K562 (cell line): ENCODE measurements at regions not wholly inside any gene's neighbourhood (a gene's known extent, or its start where the extent isn't known, plus 50 kb on each side); places are given as distances from the start of the nearest gene placed in this dataset.

Source experiments
- ATAC-seq: fragments of 200-7000 bp; cut with Tn5 transposase; 3 replicates; pipeline ENCODE4 v1.9.1; 2020; ENCODE audit warnings: moderate library complexity
- BruUV-seq: library from RNA; stranded (reverse); fragments of 400-500 nt; replicated peaks from 2 replicates; lab custom pipeline; 2021; lab: Mats Ljungman, UMichigan
- CTCF ChIA-PET: fragments of 300-600 bp; formaldehyde crosslinking; extraction: SDS; loops from one replicate; lab custom pipeline; 2021; ENCODE audit warnings: low intra/inter-chr PET ratio; lab: Yijun Ruan, JAX
- POLR2A ChIA-PET: fragments of 300-600, 350-650 bp; sonication (Branson Sonifier 250); formaldehyde crosslinking; extraction: SDS; loops from one replicate; lab custom pipeline; 2021; ENCODE audit warnings: antibody characterized with exemption, inconsistent platforms; lab: Yijun Ruan, JAX
- DNase-seq, 4 experiments: peaks; one replicate each; pipeline versions ENCODE4 v3.0.0 to v3.0.0-alpha.2; 2011 to 2018; ENCODE audit warnings: low spot score in 3 of 4, mixed read lengths in 3 of 4; ENCODE audit errors: extremely low read depth in 1 of 4
- FAIRE-seq: peaks from 2 replicates; lab custom pipeline; 2011; peaks lifted over from hg19 to GRCh38; lab: Jason Lieb, UNC
- H2AFZ ChIP-seq: 2 replicates; pipeline ENCODE4 v1.6.0; 2011; ENCODE audit warnings: low read depth, low read length, control low read depth, inconsistent platforms
- H3K27ac ChIP-seq: fragments of 200-600 bp; 3 replicates; pipeline ENCODE4 v1.8.0; 2011; ENCODE audit warnings: low read depth, mild to moderate bottlenecking, control low read depth, inconsistent platforms, low read length, moderate library complexity, mixed read lengths; ENCODE audit errors: extremely low read depth
- H3K27me3 ChIP-seq, 2 experiments: fragments of 300-600 bp in 1 of 2; 2 replicates in 1 of 2; 3 replicates in 1 of 2; pipeline versions ENCODE4 v1.6.0 to v1.8.0; 2011; ENCODE audit warnings: inconsistent platforms in 2 of 2, low read length in 2 of 2, mild to moderate bottlenecking in 1 of 2, mixed read lengths in 1 of 2, moderate library complexity in 1 of 2; ENCODE audit not compliant: control insufficient read depth in 2 of 2, insufficient read depth in 2 of 2
- H3K36me3 ChIP-seq: fragments of 300-600 bp; 3 replicates; pipeline ENCODE4 v1.8.0; 2011; ENCODE audit warnings: mild to moderate bottlenecking, low read length, inconsistent platforms; ENCODE audit not compliant: control insufficient read depth, insufficient read depth
- H3K4me1 ChIP-seq, 2 experiments: fragments of 200-600 bp in 1 of 2; replicated peaks in 1 of 2; 2 replicates in 1 of 2; 3 replicates in 1 of 2; pipeline versions ENCODE4 v1.5.1 to v1.8.0; 2011; ENCODE audit warnings: inconsistent platforms in 2 of 2, low read length in 2 of 2, mild to moderate bottlenecking in 1 of 2, mixed read lengths in 1 of 2, moderate library complexity in 1 of 2; ENCODE audit not compliant: control insufficient read depth in 2 of 2, insufficient read depth in 2 of 2
- H3K4me2 ChIP-seq: 2 replicates; pipeline ENCODE4 v1.6.1; 2011; ENCODE audit warnings: low read length, control low read depth, inconsistent platforms, mixed read lengths; ENCODE audit not compliant: insufficient read depth
- H3K4me3 ChIP-seq: fragments of 200-600 bp; sonication (generic), shearing (Covaris generic); 2 replicates; pipeline ENCODE4 v1.5.1; 2016; ENCODE audit warnings: control low read depth, inconsistent platforms
- H3K79me2 ChIP-seq: fragments of 200-600 bp; 3 replicates; pipeline ENCODE4 v1.8.0; 2011; ENCODE audit warnings: low read length, inconsistent platforms; ENCODE audit not compliant: control insufficient read depth, insufficient read depth
- H3K9ac ChIP-seq, 2 experiments: 2 replicates each; pipeline versions ENCODE4 v1.6.0 to v1.6.1; 2011; ENCODE audit warnings: low read depth in 2 of 2, low read length in 2 of 2, control low read depth in 1 of 2, inconsistent platforms in 1 of 2, mild to moderate bottlenecking in 1 of 2, mixed read lengths in 1 of 2; ENCODE audit not compliant: insufficient read depth in 1 of 2
- H3K9me1 ChIP-seq: one replicate; pipeline ENCODE4 v1.6.0; 2011; ENCODE audit warnings: inconsistent platforms, mild to moderate bottlenecking, low read length, moderate library complexity; ENCODE audit not compliant: control insufficient read depth, insufficient read depth
- H3K9me3 ChIP-seq: replicated peaks from 2 replicates; pipeline ENCODE4 v1.5.1; 2011; ENCODE audit warnings: low read depth, low read length, inconsistent platforms; ENCODE audit not compliant: control insufficient read depth, insufficient read depth
- H4K20me1 ChIP-seq: replicated peaks from 2 replicates; pipeline ENCODE4 v1.6.1; 2011; ENCODE audit warnings: low read length, inconsistent platforms, mixed read lengths; ENCODE audit not compliant: control insufficient read depth, insufficient read depth
- E2F3 ChIP-seq: fragments of 250-450 bp; sonication (Bioruptor Pico); IDR thresholded peaks from 2 replicates; pipeline ENCODE4 v1.4.0; 2020; ENCODE audit warnings: mild to moderate bottlenecking
- EP300 ChIP-seq: IDR thresholded peaks from 2 replicates; pipeline ENCODE4 v1.6.1; 2012; ENCODE audit warnings: low read length, improper control_type of control experiment
- ETS2 ChIP-seq: IDR thresholded peaks from 2 replicates; pipeline ENCODE4 v1.6.1; 2016; ENCODE audit warnings: borderline replicate concordance, missing genetic modification characterization, mild to moderate bottlenecking, moderate library complexity, missing compliant biosample characterization; ENCODE audit not compliant: poor library complexity, severe bottlenecking
- FOSL1 ChIP-seq: fragments of 200-800 bp; sonication (Bioruptor generic); conservative IDR thresholded peaks from 2 replicates; pipeline ENCODE4 v1.6.1; 2016; ENCODE audit warnings: missing genetic modification characterization, missing compliant biosample characterization
- GTF2E2 ChIP-seq: fragments of 200-800 bp; sonication (Bioruptor generic); IDR thresholded peaks from 2 replicates; pipeline ENCODE4 v1.6.1; 2016; ENCODE audit warnings: missing genetic modification characterization, missing compliant biosample characterization
- HDAC8 ChIP-seq: fragments of 450-650 bp; IDR thresholded peaks from 2 replicates; pipeline ENCODE4 v1.6.1; 2016; ENCODE audit warnings: mild to moderate bottlenecking, missing genetic modification characterization, moderate library complexity, missing compliant biosample characterization
- TEAD1 ChIP-seq, 2 experiments: fragments of 450-650 bp in 1 of 2; sonication (generic) in 1 of 2; formaldehyde crosslinking; IDR thresholded peaks; 2 replicates each; pipeline versions ENCODE4 v1.4.0 to v1.8.0; 2020 to 2022; ENCODE audit warnings: mild to moderate bottlenecking in 2 of 2, missing genetic modification reagents in 1 of 2
- U2AF2 ChIP-seq: fragments of 200-400 bp; formaldehyde crosslinking; optimal IDR thresholded peaks from 2 replicates; pipeline ENCODE3; 2017; ENCODE audit warnings: low read depth, mild to moderate bottlenecking, low read length
- XRCC5 ChIP-seq: fragments of 200-400 bp; formaldehyde crosslinking; IDR thresholded peaks from 2 replicates; pipeline ENCODE4 v1.6.1; 2017; ENCODE audit warnings: low read depth, mild to moderate bottlenecking, low read length
- ZNF551 ChIP-seq: fragments of 250-450 bp; sonication (Bioruptor Pico); IDR thresholded peaks from 2 replicates; pipeline ENCODE4 v1.5.0; 2021; ENCODE audit warnings: mild to moderate bottlenecking, moderate library complexity
- ZNF707 ChIP-seq: fragments of 250-450 bp; sonication (Bioruptor Pico); conservative IDR thresholded peaks from 2 replicates; pipeline ENCODE4 v1.8.0; 2022; ENCODE audit warnings: inconsistent platforms, mild to moderate bottlenecking, moderate library complexity
- WGBS: fragments of 100-300 bp; shearing (Covaris generic); methylation state at CpG from one replicate; pipeline ENCODE4 v1.1.6; 2016; ENCODE audit warnings: low coverage, mixed read lengths; ENCODE audit not compliant: insufficient coverage; ENCODE audit errors: missing lambda C conversion rate; 5-methylcytosine and 5-hydroxymethylcytosine counted together
- in situ Hi-C: fragments of 300-500 bp; cut with MboI; formaldehyde crosslinking; loops from 4 replicates; pipeline ENCODE4 v1.15.0; 2018; ENCODE audit warnings: inconsistent platforms, mixed read lengths
- intact Hi-C: fragments of 100-400 bp; cut with micrococcal nuclease; formaldehyde crosslinking; loops from 2 replicates; pipeline ENCODE4 v1.14.2; 2022
- TF ChIP-seq, protein P1 (sequence below): fragments of 250-450 bp; sonication (Bioruptor Pico); IDR thresholded peaks from 2 replicates; pipeline ENCODE4 v1.9.0; 2021; ENCODE audit warnings: mild to moderate bottlenecking, inconsistent platforms
- TF ChIP-seq, protein P2 (sequence below): sonication (generic); formaldehyde crosslinking; IDR thresholded peaks from 2 replicates; pipeline ENCODE4 v1.8.0; 2022; ENCODE audit warnings: mild to moderate bottlenecking, low read depth, missing genetic modification reagents
- TF ChIP-seq, protein P3 (sequence below): sonication (generic); formaldehyde crosslinking; IDR thresholded peaks from 2 replicates; pipeline ENCODE4 v1.8.0; 2023; ENCODE audit warnings: mild to moderate bottlenecking, missing genetic modification reagents
- TF ChIP-seq, protein P4 (sequence below): fragments of 250-450 bp; sonication (Bioruptor Pico); IDR thresholded peaks from 2 replicates; pipeline ENCODE4 v1.9.0; 2021; ENCODE audit warnings: mild to moderate bottlenecking
- TF ChIP-seq, protein P5 (sequence below): fragments of 250-450 bp; sonication (Bioruptor Pico); IDR thresholded peaks from 2 replicates; pipeline ENCODE4 v1.8.0; 2022; ENCODE audit warnings: moderate library complexity, mild to moderate bottlenecking, inconsistent platforms

DNA sequence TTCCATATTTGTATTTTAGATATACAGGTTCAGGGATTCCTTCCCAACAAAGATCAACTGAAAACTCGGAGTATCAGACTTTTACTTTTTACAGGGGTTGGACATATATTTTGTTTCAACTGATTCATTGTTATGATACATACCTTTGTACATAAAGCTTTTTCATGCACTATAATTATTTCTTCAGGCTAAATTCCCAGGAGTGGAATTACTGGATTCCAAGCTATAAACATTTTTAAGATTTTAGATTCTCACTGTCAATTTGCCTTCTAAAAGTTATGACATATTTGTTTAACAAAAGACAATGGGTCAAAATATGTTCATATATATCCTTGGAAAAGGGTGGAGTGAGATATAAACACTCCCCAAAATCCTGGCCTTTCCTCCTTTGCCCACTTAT lies 449.0 kb downstream of the PDCD6IP start:
- H3K27me3 ChIP-seq = peaks cover 0 to 2% of the 10 kb centered on the region in 2 experiments; a peak in 1 of 5 replicates
- ChIA-PET POLR2A (interaction anchor here (1.8 kb wide), 1 partner anchor 10 kb away, joined by 6 read pairs; no protein-coding TSS in a partner anchor), CTCF (no interaction called here)
- no peak overlapping the region for H3K4me3 ChIP-seq
- ATAC-seq = no peak
- no peak overlapping the region for H3K9ac ChIP-seq
- 0% methylated on average over 1 of the region's 1 CpG for WGBS
- H2AFZ ChIP-seq = no peak overlapping the region
- no peaks in the 10 kb centered on the region for H3K4me1 ChIP-seq
- in situ Hi-C loops = no loop called here
- no peaks in the 10 kb centered on the region for H3K9me3 ChIP-seq
- H3K4me2 ChIP-seq = no peak overlapping the region
- no peaks in the 10 kb centered on the region for H3K36me3 ChIP-seq
- H4K20me1 ChIP-seq = no peaks in the 10 kb centered on the region
- H3K9me1 ChIP-seq = no peaks in the 10 kb centered on the region
- intact Hi-C loops = no loop called here
- H3K27ac ChIP-seq = no peak overlapping the region
- no peaks in the 10 kb centered on the region for H3K79me2 ChIP-seq
- FAIRE-seq = no peak
- no peak for DNase-seq
- no TSS peak for BruUV-seq
- TF ChIP-seq U2AF2 (no peak), FOSL1 (tag) (no peak), GTF2E2 (no peak), E2F3 (no peak), ETS2 (tag) (no peak), ZNF551 (CRISPR knock-in tag) (no peak), TEAD1 (CRISPR knock-in tag; IDR thresholded peaks at IDR 0.05) (no peak), EP300 (no peak), XRCC5 (no peak), HDAC8 (tag) (no peak), ZNF707 (no peak)
- TF ChIP-seq, protein P1, sequence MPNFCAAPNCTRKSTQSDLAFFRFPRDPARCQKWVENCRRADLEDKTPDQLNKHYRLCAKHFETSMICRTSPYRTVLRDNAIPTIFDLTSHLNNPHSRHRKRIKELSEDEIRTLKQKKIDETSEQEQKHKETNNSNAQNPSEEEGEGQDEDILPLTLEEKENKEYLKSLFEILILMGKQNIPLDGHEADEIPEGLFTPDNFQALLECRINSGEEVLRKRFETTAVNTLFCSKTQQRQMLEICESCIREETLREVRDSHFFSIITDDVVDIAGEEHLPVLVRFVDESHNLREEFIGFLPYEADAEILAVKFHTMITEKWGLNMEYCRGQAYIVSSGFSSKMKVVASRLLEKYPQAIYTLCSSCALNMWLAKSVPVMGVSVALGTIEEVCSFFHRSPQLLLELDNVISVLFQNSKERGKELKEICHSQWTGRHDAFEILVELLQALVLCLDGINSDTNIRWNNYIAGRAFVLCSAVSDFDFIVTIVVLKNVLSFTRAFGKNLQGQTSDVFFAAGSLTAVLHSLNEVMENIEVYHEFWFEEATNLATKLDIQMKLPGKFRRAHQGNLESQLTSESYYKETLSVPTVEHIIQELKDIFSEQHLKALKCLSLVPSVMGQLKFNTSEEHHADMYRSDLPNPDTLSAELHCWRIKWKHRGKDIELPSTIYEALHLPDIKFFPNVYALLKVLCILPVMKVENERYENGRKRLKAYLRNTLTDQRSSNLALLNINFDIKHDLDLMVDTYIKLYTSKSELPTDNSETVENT = no peak
- TF ChIP-seq, protein P2, sequence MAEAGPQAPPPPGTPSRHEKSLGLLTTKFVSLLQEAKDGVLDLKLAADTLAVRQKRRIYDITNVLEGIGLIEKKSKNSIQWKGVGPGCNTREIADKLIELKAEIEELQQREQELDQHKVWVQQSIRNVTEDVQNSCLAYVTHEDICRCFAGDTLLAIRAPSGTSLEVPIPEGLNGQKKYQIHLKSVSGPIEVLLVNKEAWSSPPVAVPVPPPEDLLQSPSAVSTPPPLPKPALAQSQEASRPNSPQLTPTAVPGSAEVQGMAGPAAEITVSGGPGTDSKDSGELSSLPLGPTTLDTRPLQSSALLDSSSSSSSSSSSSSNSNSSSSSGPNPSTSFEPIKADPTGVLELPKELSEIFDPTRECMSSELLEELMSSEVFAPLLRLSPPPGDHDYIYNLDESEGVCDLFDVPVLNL (CRISPR knock-in tag) = no peak
- TF ChIP-seq, protein P3, sequence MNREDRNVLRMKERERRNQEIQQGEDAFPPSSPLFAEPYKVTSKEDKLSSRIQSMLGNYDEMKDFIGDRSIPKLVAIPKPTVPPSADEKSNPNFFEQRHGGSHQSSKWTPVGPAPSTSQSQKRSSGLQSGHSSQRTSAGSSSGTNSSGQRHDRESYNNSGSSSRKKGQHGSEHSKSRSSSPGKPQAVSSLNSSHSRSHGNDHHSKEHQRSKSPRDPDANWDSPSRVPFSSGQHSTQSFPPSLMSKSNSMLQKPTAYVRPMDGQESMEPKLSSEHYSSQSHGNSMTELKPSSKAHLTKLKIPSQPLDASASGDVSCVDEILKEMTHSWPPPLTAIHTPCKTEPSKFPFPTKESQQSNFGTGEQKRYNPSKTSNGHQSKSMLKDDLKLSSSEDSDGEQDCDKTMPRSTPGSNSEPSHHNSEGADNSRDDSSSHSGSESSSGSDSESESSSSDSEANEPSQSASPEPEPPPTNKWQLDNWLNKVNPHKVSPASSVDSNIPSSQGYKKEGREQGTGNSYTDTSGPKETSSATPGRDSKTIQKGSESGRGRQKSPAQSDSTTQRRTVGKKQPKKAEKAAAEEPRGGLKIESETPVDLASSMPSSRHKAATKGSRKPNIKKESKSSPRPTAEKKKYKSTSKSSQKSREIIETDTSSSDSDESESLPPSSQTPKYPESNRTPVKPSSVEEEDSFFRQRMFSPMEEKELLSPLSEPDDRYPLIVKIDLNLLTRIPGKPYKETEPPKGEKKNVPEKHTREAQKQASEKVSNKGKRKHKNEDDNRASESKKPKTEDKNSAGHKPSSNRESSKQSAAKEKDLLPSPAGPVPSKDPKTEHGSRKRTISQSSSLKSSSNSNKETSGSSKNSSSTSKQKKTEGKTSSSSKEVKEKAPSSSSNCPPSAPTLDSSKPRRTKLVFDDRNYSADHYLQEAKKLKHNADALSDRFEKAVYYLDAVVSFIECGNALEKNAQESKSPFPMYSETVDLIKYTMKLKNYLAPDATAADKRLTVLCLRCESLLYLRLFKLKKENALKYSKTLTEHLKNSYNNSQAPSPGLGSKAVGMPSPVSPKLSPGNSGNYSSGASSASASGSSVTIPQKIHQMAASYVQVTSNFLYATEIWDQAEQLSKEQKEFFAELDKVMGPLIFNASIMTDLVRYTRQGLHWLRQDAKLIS (CRISPR knock-in tag) = no peak
- TF ChIP-seq, protein P4, sequence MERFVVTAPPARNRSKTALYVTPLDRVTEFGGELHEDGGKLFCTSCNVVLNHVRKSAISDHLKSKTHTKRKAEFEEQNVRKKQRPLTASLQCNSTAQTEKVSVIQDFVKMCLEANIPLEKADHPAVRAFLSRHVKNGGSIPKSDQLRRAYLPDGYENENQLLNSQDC (CRISPR knock-in tag) = no peak
- TF ChIP-seq, protein P5, sequence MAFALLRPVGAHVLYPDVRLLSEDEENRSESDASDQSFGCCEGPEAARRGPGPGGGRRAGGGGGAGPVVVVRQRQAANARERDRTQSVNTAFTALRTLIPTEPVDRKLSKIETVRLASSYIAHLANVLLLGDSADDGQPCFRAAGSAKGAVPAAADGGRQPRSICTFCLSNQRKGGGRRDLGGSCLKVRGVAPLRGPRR (CRISPR knock-in tag) = no peak
